ENCODE measurements at regions not wholly inside any gene's neighbourhood (a gene's known extent, or its start where the extent isn't known, plus 50 kb on each side); places are given as distances from the start of the nearest gene placed in this dataset.

- no peak overlapping the region for H3K4me2 ChIP-seq (ENCODE audit: control insufficient read depth, extremely low read depth, insufficient read depth, low read depth, low read length)
- no peaks in the 10 kb centered on the region for H4K20me1 ChIP-seq (ENCODE audit: control insufficient read depth, extremely low read depth, insufficient read depth, low read length)
- no peak for DNase-seq (ENCODE audit: low read depth, low spot score)
- H3K9me1 ChIP-seq (ENCODE audit: control insufficient read depth, extremely low read depth, insufficient read depth, low read length), result no peaks in the 10 kb centered on the region
- FAIRE-seq, result no peak
- H3K27me3 ChIP-seq (ENCODE audit: control insufficient read depth, extremely low read depth, insufficient read depth, low read length), result no peaks in the 10 kb centered on the region
- H3K4me3 ChIP-seq (ENCODE audit: control insufficient read depth in 2 of 3, extremely low read depth in 1 of 3, insufficient read depth in 2 of 3, low read depth in 1 of 3, low read length in 3 of 3), result no peak overlapping the region
- no peaks in the 10 kb centered on the region for H3K79me2 ChIP-seq (ENCODE audit: control insufficient read depth, insufficient read depth, low read length)
- dilution Hi-C loops (cut with MboI; ENCODE audit: extremely low pct_ligation_motif_present, low sequenced_read_pairs), result no loop called here
- no peak overlapping the region for H2AFZ ChIP-seq (ENCODE audit: control insufficient read depth, low read length)
- H3K9me3 ChIP-seq (ENCODE audit: control insufficient read depth, low read depth, low read length), result no peaks in the 10 kb centered on the region
- H3K9ac ChIP-seq (ENCODE audit: control insufficient read depth, extremely low read depth, insufficient read depth, low read length), result no peak overlapping the region
- no peak for TF ChIP-seq EZH2 (IDR thresholded peaks at IDR 0.05; ENCODE audit: low read length)
- TF ChIP-seq, protein P1, sequence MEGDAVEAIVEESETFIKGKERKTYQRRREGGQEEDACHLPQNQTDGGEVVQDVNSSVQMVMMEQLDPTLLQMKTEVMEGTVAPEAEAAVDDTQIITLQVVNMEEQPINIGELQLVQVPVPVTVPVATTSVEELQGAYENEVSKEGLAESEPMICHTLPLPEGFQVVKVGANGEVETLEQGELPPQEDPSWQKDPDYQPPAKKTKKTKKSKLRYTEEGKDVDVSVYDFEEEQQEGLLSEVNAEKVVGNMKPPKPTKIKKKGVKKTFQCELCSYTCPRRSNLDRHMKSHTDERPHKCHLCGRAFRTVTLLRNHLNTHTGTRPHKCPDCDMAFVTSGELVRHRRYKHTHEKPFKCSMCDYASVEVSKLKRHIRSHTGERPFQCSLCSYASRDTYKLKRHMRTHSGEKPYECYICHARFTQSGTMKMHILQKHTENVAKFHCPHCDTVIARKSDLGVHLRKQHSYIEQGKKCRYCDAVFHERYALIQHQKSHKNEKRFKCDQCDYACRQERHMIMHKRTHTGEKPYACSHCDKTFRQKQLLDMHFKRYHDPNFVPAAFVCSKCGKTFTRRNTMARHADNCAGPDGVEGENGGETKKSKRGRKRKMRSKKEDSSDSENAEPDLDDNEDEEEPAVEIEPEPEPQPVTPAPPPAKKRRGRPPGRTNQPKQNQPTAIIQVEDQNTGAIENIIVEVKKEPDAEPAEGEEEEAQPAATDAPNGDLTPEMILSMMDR (optimal IDR thresholded peaks at IDR 0.05 in 1 of 3, IDR thresholded peaks at IDR 0.05 in 1 of 3, conservative IDR thresholded peaks at IDR 0.05 in 1 of 3; ENCODE audit: extremely low read depth in 1 of 3, insufficient read depth in 2 of 3, low read length in 3 of 3), result no peak
- H3K4me1 ChIP-seq (ENCODE audit: control insufficient read depth, extremely low read depth, insufficient read depth, low read length), result no peaks in the 10 kb centered on the region
- H3K27ac ChIP-seq (ENCODE audit: control insufficient read depth, insufficient read depth, low read length), result no peak overlapping the region
- H3K36me3 ChIP-seq (ENCODE audit: control insufficient read depth in 2 of 2, extremely low read depth in 1 of 2, insufficient read depth in 2 of 2, low read length in 2 of 2), result no peaks in the 10 kb centered on the region
Measured at GRCh38 chr2:11912980-11913379, 166.5 kb downstream of the LPIN1 start.

- Histone ChIP-seq H3K9me1 (ENCODE audit: control insufficient read depth, extremely low read depth, insufficient read depth, low read length) (no peaks in the 10 kb centered on the region), H2AFZ (ENCODE audit: control insufficient read depth, low read length) (no peak overlapping the region), H3K9ac (ENCODE audit: control insufficient read depth, extremely low read depth, insufficient read depth, low read length) (no peak overlapping the region), H3K36me3 (ENCODE audit: control insufficient read depth in 2 of 2, extremely low read depth in 1 of 2, insufficient read depth in 2 of 2, low read length in 2 of 2) (no peaks in the 10 kb centered on the region), H3K79me2 (ENCODE audit: control insufficient read depth, insufficient read depth, low read length) (no peaks in the 10 kb centered on the region), H3K4me1 (ENCODE audit: control insufficient read depth, extremely low read depth, insufficient read depth, low read length) (no peaks in the 10 kb centered on the region), H3K4me3 (ENCODE audit: control insufficient read depth in 2 of 3, extremely low read depth in 1 of 3, insufficient read depth in 2 of 3, low read depth in 1 of 3, low read length in 3 of 3) (no peak overlapping the region), H4K20me1 (ENCODE audit: control insufficient read depth, extremely low read depth, insufficient read depth, low read length) (no peaks in the 10 kb centered on the region), H3K4me2 (ENCODE audit: control insufficient read depth, extremely low read depth, insufficient read depth, low read depth, low read length) (no peak overlapping the region), H3K27me3 (ENCODE audit: control insufficient read depth, extremely low read depth, insufficient read depth, low read length) (no peaks in the 10 kb centered on the region), H3K27ac (ENCODE audit: control insufficient read depth, insufficient read depth, low read length) (no peak overlapping the region), H3K9me3 (ENCODE audit: control insufficient read depth, low read depth, low read length) (no peaks in the 10 kb centered on the region)
- no peak for FAIRE-seq
- dilution Hi-C loops (cut with MboI; ENCODE audit: extremely low pct_ligation_motif_present, low sequenced_read_pairs), result no loop called here
- no peak for DNase-seq (ENCODE audit: low read depth, low spot score)
- no peak for TF ChIP-seq EZH2 (IDR thresholded peaks at IDR 0.05; ENCODE audit: low read length)
Measured at GRCh38 chr2:11914455-11914854, 168.0 kb downstream of the LPIN1 start.

DNA sequence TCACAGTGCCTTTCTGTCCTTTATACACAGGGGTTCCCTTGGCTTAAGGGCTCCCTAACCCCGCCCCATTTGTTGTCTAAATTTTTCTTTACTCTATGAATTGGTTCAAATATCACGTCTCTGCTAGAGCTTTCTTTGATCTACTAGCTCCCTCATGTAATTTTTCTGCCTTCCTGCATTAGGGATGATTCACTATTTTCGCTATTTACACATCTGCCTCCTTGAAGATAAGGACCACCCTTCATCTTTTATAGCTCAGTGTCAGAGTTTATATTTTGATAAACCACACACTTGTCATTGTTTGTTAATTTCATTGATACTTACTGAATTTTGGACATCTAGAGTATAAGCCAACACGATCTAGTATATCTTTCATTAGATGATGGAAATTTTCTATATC is 169.2 kb downstream of the LPIN1 start:
- TF ChIP-seq EZH2 (IDR thresholded peaks at IDR 0.05; ENCODE audit: low read length), result no peak
- TF ChIP-seq, protein P1 (optimal IDR thresholded peaks at IDR 0.05 in 1 of 3, IDR thresholded peaks at IDR 0.05 in 1 of 3, conservative IDR thresholded peaks at IDR 0.05 in 1 of 3; ENCODE audit: extremely low read depth in 1 of 3, insufficient read depth in 2 of 3, low read length in 3 of 3), result no peak
- Histone ChIP-seq H3K27ac (ENCODE audit: control insufficient read depth, insufficient read depth, low read length) (no peak overlapping the region), H2AFZ (ENCODE audit: control insufficient read depth, low read length) (no peak overlapping the region), H3K4me3 (ENCODE audit: control insufficient read depth in 2 of 3, extremely low read depth in 1 of 3, insufficient read depth in 2 of 3, low read depth in 1 of 3, low read length in 3 of 3) (no peak overlapping the region), H3K9me1 (ENCODE audit: control insufficient read depth, extremely low read depth, insufficient read depth, low read length) (no peaks in the 10 kb centered on the region), H3K79me2 (ENCODE audit: control insufficient read depth, insufficient read depth, low read length) (no peaks in the 10 kb centered on the region), H3K36me3 (ENCODE audit: control insufficient read depth in 2 of 2, extremely low read depth in 1 of 2, insufficient read depth in 2 of 2, low read length in 2 of 2) (no peaks in the 10 kb centered on the region), H3K9me3 (ENCODE audit: control insufficient read depth, low read depth, low read length) (no peaks in the 10 kb centered on the region), H4K20me1 (ENCODE audit: control insufficient read depth, extremely low read depth, insufficient read depth, low read length) (no peaks in the 10 kb centered on the region), H3K9ac (ENCODE audit: control insufficient read depth, extremely low read depth, insufficient read depth, low read length) (no peak overlapping the region), H3K4me2 (ENCODE audit: control insufficient read depth, extremely low read depth, insufficient read depth, low read depth, low read length) (no peak overlapping the region), H3K4me1 (ENCODE audit: control insufficient read depth, extremely low read depth, insufficient read depth, low read length) (no peaks in the 10 kb centered on the region), H3K27me3 (ENCODE audit: control insufficient read depth, extremely low read depth, insufficient read depth, low read length) (no peaks in the 10 kb centered on the region)
- DNase-seq (ENCODE audit: low read depth, low spot score) (no peak), FAIRE-seq (no peak)
- dilution Hi-C loops (cut with MboI; ENCODE audit: extremely low pct_ligation_motif_present, low sequenced_read_pairs), result no loop called here
